ENCODE measurements at regions not wholly inside any gene's neighbourhood (a gene's known extent, or its start where the extent isn't known, plus 50 kb on each side); places are given as distances from the start of the nearest gene placed in this dataset.

GRCh38 chr2:138115666-138116065, 151.4 kb downstream of the HNMT start:
- peaks cover 15% of the 10 kb centered on the region for H3K9me3 Mint-ChIP-seq (ENCODE audit: low read depth)
- no peak overlapping the region for H3K27ac Mint-ChIP-seq
- H3K4me1 Mint-ChIP-seq (ENCODE audit: low read depth), result peaks cover 2% of the 10 kb centered on the region

GRCh38 chr2:138116456-138116855, 152.2 kb downstream of the HNMT start:
- no peaks in the 10 kb centered on the region for H3K27me3 Mint-ChIP-seq
- no peaks in the 10 kb centered on the region for H3K4me1 Mint-ChIP-seq (ENCODE audit: low read depth)
- H3K36me3 Mint-ChIP-seq (ENCODE audit: insufficient read depth), result peaks cover 4% of the 10 kb centered on the region
- H3K9me3 Mint-ChIP-seq (ENCODE audit: low read depth), result peaks cover 13% of the 10 kb centered on the region
- H3K27ac Mint-ChIP-seq, result no peak overlapping the region
- DNase-seq (ENCODE audit: low spot score, unreplicated experiment), result no peak
- TF ChIP-seq CTCF (IDR thresholded peaks at IDR 0.05; ENCODE audit: unreplicated experiment), result no peak
- H3K4me3 Mint-ChIP-seq (ENCODE audit: low read depth), result no peak overlapping the region

More at GRCh38 chr2:138115666-138116065, 151.4 kb downstream of the HNMT start:
- no peak for DNase-seq (ENCODE audit: low spot score, unreplicated experiment)
- no peak overlapping the region for H3K4me3 Mint-ChIP-seq (ENCODE audit: low read depth)
- H3K36me3 Mint-ChIP-seq (ENCODE audit: insufficient read depth), result peaks cover 4% of the 10 kb centered on the region
- no peaks in the 10 kb centered on the region for H3K27me3 Mint-ChIP-seq
- no peak for TF ChIP-seq CTCF (IDR thresholded peaks at IDR 0.05; ENCODE audit: unreplicated experiment)

- TF ChIP-seq CTCF (IDR thresholded peaks at IDR 0.05; ENCODE audit: unreplicated experiment), result no peak
- Mint-ChIP-seq H3K36me3 (ENCODE audit: insufficient read depth) (no peaks in the 10 kb centered on the region), H3K27me3 (no peaks in the 10 kb centered on the region), H3K4me1 (ENCODE audit: low read depth) (peaks cover 7% of the 10 kb centered on the region), H3K27ac (no peak overlapping the region), H3K9me3 (ENCODE audit: low read depth) (no peaks in the 10 kb centered on the region), H3K4me3 (ENCODE audit: low read depth) (no peak overlapping the region)
- no peak for DNase-seq (ENCODE audit: low spot score, unreplicated experiment)
Observed at GRCh38 chr2:138121666-138122661, 157.7 kb downstream of the HNMT start.

GRCh38 chr2:138122891-138123290, 158.6 kb downstream of the HNMT start:
- Mint-ChIP-seq H3K27ac (no peak overlapping the region), H3K36me3 (ENCODE audit: insufficient read depth) (no peaks in the 10 kb centered on the region), H3K4me3 (ENCODE audit: low read depth) (no peak overlapping the region), H3K4me1 (ENCODE audit: low read depth) (peaks cover 7% of the 10 kb centered on the region), H3K9me3 (ENCODE audit: low read depth) (no peaks in the 10 kb centered on the region), H3K27me3 (no peaks in the 10 kb centered on the region)
- DNase-seq (ENCODE audit: low spot score, unreplicated experiment), result no peak
- TF ChIP-seq CTCF (IDR thresholded peaks at IDR 0.05; ENCODE audit: unreplicated experiment), result no peak

GRCh38 chr2:138123741-138124140, 159.5 kb downstream of the HNMT start:
- Mint-ChIP-seq H3K9me3 (ENCODE audit: low read depth) (no peaks in the 10 kb centered on the region), H3K27ac (no peak overlapping the region), H3K36me3 (ENCODE audit: insufficient read depth) (no peaks in the 10 kb centered on the region), H3K27me3 (no peaks in the 10 kb centered on the region), H3K4me3 (ENCODE audit: low read depth) (no peak overlapping the region), H3K4me1 (ENCODE audit: low read depth) (peaks cover 7% of the 10 kb centered on the region)
- no peak for TF ChIP-seq CTCF (IDR thresholded peaks at IDR 0.05; ENCODE audit: unreplicated experiment)
- no peak for DNase-seq (ENCODE audit: low spot score, unreplicated experiment)
